Keratinocyte (primary cell): ENCODE measurements at regions not wholly inside any gene's neighbourhood (a gene's known extent, or its start where the extent isn't known, plus 50 kb on each side); places are given as distances from the start of the nearest gene placed in this dataset.
"Not testable (repeated sequence)": the region's sequence is repeated elsewhere in the genome, so short reads cannot be mapped to it uniquely, and the experiment has no call there.

ENCODE experiments used
- EZH2 ChIP-seq: IDR thresholded peaks from one replicate; pipeline ENCODE4 v1.6.1; 2012; ENCODE audit warnings: inconsistent platforms, mild to moderate bottlenecking, low read length, moderate library complexity
- TF ChIP-seq, protein P1 (sequence below), 3 experiments: IDR thresholded peaks in 1 of 3; conservative IDR thresholded peaks in 1 of 3; optimal IDR thresholded peaks in 1 of 3; 2 replicates in 2 of 3; 3 replicates in 1 of 3; pipeline versions ENCODE3 to v1.5.1; 2011; ENCODE audit warnings: low read length in 3 of 3, mild to moderate bottlenecking in 3 of 3, moderate library complexity in 2 of 3, control low read depth in 1 of 3, inconsistent platforms in 1 of 3; ENCODE audit not compliant: insufficient read depth in 2 of 3; ENCODE audit errors: extremely low read depth in 1 of 3

DNA sequence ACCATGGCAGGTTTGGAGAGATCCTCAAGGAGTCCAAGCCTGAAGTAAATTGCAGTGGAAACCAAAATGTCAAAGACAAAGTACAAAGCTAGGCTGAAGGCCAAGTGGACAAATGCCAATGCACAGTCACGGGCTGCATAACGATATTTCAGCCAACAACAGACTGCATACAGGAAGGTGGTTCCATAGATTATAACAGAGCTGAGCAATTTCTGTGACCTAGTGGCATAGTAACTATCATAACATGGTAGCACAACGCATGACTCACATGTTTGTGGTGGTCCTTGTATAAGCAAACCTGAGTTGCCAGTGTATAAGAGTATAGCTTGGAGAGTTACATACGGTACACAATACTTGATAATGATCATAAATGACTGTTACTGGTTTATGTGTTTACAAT is 152.2 kb downstream of the KLRB1 start:
- TF ChIP-seq, protein P1, sequence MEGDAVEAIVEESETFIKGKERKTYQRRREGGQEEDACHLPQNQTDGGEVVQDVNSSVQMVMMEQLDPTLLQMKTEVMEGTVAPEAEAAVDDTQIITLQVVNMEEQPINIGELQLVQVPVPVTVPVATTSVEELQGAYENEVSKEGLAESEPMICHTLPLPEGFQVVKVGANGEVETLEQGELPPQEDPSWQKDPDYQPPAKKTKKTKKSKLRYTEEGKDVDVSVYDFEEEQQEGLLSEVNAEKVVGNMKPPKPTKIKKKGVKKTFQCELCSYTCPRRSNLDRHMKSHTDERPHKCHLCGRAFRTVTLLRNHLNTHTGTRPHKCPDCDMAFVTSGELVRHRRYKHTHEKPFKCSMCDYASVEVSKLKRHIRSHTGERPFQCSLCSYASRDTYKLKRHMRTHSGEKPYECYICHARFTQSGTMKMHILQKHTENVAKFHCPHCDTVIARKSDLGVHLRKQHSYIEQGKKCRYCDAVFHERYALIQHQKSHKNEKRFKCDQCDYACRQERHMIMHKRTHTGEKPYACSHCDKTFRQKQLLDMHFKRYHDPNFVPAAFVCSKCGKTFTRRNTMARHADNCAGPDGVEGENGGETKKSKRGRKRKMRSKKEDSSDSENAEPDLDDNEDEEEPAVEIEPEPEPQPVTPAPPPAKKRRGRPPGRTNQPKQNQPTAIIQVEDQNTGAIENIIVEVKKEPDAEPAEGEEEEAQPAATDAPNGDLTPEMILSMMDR (optimal IDR thresholded peaks at IDR 0.05 in 1 of 3, IDR thresholded peaks at IDR 0.05 in 1 of 3, conservative IDR thresholded peaks at IDR 0.05 in 1 of 3; ENCODE audit: extremely low read depth in 1 of 3, insufficient read depth in 2 of 3, low read length in 3 of 3) = not testable (repeated sequence)
- not testable (repeated sequence) for TF ChIP-seq EZH2
